Mesothelial cell of epicardium (in vitro differentiated cells): ENCODE measurements at regions not wholly inside any gene's neighbourhood (a gene's known extent, or its start where the extent isn't known, plus 50 kb on each side); places are given as distances from the start of the nearest gene placed in this dataset.

Experiments used
- DNase-seq, 2 experiments: peaks; one replicate each; pipeline ENCODE4 v3.0.0; 2021; ENCODE audit warnings: low spot score in 2 of 2; ENCODE audit not compliant: unreplicated experiment in 2 of 2
- H3K27ac Mint-ChIP-seq: 2 replicates; pipeline ENCODE4 v1.8.0; 2021; ENCODE audit warnings: mixed read lengths
- H3K27me3 Mint-ChIP-seq: 2 replicates; pipeline ENCODE4 v1.8.0; 2021; ENCODE audit warnings: low read depth, mixed read lengths
- H3K36me3 Mint-ChIP-seq: 2 replicates; pipeline ENCODE4 v1.8.0; 2021; ENCODE audit warnings: mixed read lengths
- H3K4me1 Mint-ChIP-seq: 2 replicates; pipeline ENCODE4 v1.8.0; 2021; ENCODE audit warnings: mixed read lengths
- H3K4me3 Mint-ChIP-seq: 2 replicates; pipeline ENCODE4 v1.8.0; 2021; ENCODE audit warnings: mild to moderate bottlenecking, moderate library complexity, mixed read lengths
- H3K9me3 Mint-ChIP-seq: 2 replicates; pipeline ENCODE4 v1.8.0; 2021; ENCODE audit warnings: mixed read lengths
- TF ChIP-seq, protein P1 (sequence below): fragments of 200-600 bp; sonication (generic); IDR thresholded peaks from one replicate; pipeline ENCODE4 v1.5.0; 2021; ENCODE audit warnings: antibody characterized with exemption; ENCODE audit not compliant: unreplicated experiment

DNA sequence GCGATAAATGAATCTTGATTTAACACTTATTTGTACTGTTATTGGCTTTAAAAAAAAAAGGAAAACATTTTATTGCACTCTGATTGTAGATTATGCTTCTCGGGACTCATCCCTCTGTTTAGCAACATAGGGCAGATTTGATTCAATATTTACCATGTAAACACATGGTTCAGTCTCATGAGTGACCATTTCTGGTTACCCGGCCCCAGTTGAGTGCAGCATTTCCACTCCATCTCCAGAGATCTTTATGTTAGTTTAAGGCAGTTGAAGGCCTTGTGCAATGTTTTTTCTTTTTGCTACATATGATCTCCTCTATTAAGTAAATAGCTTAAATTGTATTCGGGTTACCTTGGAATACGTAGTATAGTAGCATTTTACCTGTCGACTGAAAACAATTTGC, 143.3 kb upstream of the RPS6KA3 start:
- DNase-seq = no peak
- H3K4me1 Mint-ChIP-seq = no peaks in the 10 kb centered on the region
- no peaks in the 10 kb centered on the region for H3K27me3 Mint-ChIP-seq
- no peaks in the 10 kb centered on the region for H3K36me3 Mint-ChIP-seq
- no peak overlapping the region for H3K4me3 Mint-ChIP-seq
- TF ChIP-seq, protein P1, sequence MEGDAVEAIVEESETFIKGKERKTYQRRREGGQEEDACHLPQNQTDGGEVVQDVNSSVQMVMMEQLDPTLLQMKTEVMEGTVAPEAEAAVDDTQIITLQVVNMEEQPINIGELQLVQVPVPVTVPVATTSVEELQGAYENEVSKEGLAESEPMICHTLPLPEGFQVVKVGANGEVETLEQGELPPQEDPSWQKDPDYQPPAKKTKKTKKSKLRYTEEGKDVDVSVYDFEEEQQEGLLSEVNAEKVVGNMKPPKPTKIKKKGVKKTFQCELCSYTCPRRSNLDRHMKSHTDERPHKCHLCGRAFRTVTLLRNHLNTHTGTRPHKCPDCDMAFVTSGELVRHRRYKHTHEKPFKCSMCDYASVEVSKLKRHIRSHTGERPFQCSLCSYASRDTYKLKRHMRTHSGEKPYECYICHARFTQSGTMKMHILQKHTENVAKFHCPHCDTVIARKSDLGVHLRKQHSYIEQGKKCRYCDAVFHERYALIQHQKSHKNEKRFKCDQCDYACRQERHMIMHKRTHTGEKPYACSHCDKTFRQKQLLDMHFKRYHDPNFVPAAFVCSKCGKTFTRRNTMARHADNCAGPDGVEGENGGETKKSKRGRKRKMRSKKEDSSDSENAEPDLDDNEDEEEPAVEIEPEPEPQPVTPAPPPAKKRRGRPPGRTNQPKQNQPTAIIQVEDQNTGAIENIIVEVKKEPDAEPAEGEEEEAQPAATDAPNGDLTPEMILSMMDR = no peak
- no peak overlapping the region for H3K27ac Mint-ChIP-seq
- peaks cover 37% of the 10 kb centered on the region for H3K9me3 Mint-ChIP-seq

- H3K36me3 Mint-ChIP-seq = no peaks in the 10 kb centered on the region
- no peaks in the 10 kb centered on the region for H3K27me3 Mint-ChIP-seq
- peaks cover 42% of the 10 kb centered on the region for H3K9me3 Mint-ChIP-seq
Observed at GRCh38 chrX:20402956-20403355, 136.2 kb upstream of the RPS6KA3 start.

DNA sequence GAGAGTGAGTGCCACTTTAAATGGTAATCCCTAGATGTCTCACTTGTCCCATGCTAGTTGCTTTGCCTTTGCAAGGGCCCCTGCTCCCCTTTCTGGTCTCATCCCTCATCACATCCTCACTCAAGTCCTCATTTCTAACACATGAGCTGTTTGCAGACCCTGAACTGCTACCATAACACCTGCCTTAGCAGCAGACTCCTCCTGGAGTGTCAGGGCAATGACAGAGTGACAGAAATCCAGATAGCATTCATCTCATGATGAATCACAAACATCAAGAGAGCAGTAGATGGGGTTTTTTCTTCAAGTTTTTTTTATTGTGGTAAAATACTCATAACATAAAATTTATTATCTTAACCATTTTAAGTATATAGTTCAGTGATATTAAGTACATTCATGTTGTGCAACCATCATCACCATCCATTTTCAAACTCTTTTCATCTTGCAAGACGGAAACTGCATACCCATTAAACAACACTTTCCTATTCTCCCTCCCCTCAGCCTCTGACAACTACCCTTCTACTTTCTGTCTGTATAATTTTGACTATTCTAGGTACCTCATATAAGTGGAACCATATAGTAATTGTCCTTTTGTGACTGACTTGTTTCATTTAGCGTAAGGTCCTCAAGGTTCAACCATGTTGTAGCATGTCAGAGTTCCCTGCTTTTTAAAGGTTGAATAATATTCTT, 133.2 kb upstream of the RPS6KA3 start:
- DNase-seq = no peak
- Mint-ChIP-seq H3K9me3 (peaks cover 34% of the 10 kb centered on the region), H3K36me3 (no peaks in the 10 kb centered on the region), H3K4me1 (no peaks in the 10 kb centered on the region), H3K27me3 (no peaks in the 10 kb centered on the region), H3K27ac (no peak overlapping the region), H3K4me3 (no peak overlapping the region)
- TF ChIP-seq, protein P1 = no peak

More at GRCh38 chrX:20402956-20403355, 136.2 kb upstream of the RPS6KA3 start:
- TF ChIP-seq, protein P1 = no peak
- Mint-ChIP-seq H3K4me3 (no peak overlapping the region), H3K4me1 (no peaks in the 10 kb centered on the region), H3K27ac (no peak overlapping the region)
- no peak for DNase-seq

DNA sequence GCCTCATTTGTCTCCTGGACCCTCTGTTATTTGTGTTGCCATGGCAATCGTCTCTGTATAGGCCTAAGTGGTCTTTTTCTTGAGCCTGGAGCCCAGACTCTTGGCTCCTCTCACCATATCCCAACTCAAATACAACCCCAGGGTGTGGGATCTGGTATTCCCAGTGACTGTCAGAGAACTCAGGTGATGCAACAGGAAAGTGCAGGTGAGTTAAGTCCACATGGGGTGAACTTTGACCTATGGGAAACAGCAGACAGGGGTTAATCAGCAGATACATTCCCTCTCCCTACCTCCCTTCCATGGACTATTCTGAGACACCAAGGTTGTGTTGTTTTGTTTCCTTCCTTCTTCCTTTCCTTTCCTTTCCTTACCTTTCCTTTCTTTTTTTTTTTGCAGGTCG, 130.9 kb upstream of the RPS6KA3 start:
- Mint-ChIP-seq H3K27ac (no peak overlapping the region), H3K4me1 (no peaks in the 10 kb centered on the region), H3K27me3 (no peaks in the 10 kb centered on the region), H3K36me3 (no peaks in the 10 kb centered on the region), H3K9me3 (peaks cover 35% of the 10 kb centered on the region), H3K4me3 (no peak overlapping the region)
- DNase-seq = no peak
- TF ChIP-seq, protein P1 = no peak

GRCh38 chrX:20394451-20394850, 127.7 kb upstream of the RPS6KA3 start:
- Mint-ChIP-seq H3K4me1 (no peaks in the 10 kb centered on the region), H3K27me3 (no peaks in the 10 kb centered on the region), H3K36me3 (no peaks in the 10 kb centered on the region), H3K4me3 (no peak overlapping the region), H3K9me3 (peaks cover 31% of the 10 kb centered on the region), H3K27ac (no peak overlapping the region)
- TF ChIP-seq, protein P1 = no peak
- no peak for DNase-seq

GRCh38 chrX:20393944-20394343, 127.2 kb upstream of the RPS6KA3 start:
- H3K36me3 Mint-ChIP-seq = no peaks in the 10 kb centered on the region

More at GRCh38 chrX:20393944-20394343, 127.2 kb upstream of the RPS6KA3 start:
- Mint-ChIP-seq H3K27me3 (no peaks in the 10 kb centered on the region), H3K27ac (no peak overlapping the region), H3K4me3 (no peak overlapping the region), H3K4me1 (no peaks in the 10 kb centered on the region), H3K9me3 (peaks cover 35% of the 10 kb centered on the region)
- TF ChIP-seq, protein P1 = no peak
- no peak for DNase-seq
